NCI-H128 (cell line): ENCODE measurements at regions not wholly inside any gene's neighbourhood (a gene's known extent, or its start where the extent isn't known, plus 50 kb on each side); places are given as distances from the start of the nearest gene placed in this dataset.
"Not testable (repeated sequence)": the region's sequence is repeated elsewhere in the genome, so short reads cannot be mapped to it uniquely, and the experiment has no call there.

Source experiments
- DNase-seq: peaks from one replicate; lab custom pipeline; 2025; ENCODE audit not compliant: unreplicated experiment; lab: John Stamatoyannopoulos, UW

DNA sequence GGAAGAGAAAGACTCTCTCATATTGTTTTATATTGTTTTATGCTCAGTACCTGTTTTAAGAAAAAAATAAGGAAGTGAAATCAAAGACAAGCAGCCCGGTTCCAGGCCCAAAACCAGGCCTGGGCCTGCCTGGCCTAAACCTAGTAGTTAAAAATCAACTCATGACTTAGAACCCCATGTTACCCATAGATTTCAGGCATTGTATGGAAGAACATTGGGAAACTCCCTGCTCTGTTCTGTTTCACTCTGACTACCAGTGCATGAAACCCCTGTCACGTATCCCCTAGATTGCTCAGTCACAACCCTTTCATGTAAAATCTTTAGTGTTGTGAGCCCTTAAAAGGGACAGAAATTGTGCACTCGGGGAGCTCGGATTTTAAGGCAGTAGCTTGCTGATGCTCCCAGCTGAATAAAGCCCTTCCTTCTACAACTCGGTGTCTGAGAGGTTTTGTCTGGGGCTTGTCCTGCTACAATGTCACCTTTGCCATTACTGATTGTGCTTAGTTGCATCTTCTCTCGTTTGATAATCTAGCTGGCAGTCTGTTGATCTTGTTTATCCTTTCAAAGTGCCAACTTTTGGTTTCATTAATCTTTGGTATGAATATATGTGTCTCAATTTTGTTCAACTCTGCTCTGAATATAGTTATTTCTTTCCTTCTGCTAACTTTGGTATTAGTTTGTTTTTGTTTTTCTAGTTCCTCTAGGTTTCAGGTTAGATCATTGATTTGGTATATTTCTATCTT is 842.8 kb upstream of the NDST4 start:
- DNase-seq, result not testable (repeated sequence)

DNA sequence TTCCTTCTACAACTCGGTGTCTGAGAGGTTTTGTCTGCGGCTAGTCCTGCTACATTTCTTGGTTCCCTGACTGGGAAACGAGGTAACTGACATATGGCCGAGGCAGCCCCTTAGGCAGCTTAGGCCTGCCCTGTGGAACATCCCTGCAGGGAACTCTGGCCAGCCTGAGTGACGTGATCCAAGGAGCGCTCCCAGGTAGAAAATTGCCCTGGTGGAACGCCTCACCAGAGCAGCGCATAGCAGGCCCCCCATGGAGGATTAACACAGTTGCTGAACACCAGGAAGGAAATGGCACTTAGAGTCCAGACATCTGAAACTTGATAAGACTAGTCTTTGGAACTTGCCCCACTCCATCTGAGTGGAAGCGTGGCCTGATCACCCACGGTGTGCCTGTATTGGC is 837.4 kb upstream of the NDST4 start:
- DNase-seq, result no peak

DNA sequence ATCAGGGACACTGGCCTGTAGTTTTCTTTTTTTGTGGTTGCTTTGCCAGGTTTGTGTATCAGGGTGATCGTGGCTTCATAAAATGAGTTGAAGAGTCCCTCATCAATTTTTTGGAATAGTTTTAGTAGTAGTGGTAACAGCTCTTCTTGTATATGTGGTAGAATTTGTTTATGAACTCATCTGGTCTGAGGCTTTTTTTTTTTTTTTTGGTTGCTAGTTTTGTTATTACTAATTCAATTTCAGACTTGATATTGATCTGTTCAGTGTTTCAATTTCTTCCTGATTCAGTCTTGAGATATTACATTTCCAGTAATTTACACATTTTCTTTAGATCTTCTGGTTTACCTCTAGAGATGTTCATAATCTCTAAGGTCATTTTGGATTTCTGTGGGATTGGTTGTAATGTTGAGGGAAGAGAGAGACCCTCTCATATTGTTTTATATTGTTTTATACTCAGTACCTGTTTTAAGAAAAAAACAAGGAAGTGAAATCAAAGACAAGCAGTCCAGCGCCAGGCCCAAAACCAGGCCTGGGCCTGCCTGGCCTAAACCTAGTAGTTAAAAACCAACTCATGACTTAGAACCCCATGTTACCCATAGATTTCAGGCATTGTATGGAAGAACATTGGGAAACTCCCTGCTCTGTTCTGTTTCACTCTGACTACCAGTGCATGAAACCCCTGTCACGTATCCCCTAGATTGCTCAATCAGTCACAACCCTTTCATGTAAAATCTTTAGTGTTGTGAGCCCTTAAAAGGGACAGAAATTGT is 836.7 kb upstream of the NDST4 start:
- DNase-seq, result not testable (repeated sequence)

- no peak for DNase-seq
Measured at GRCh38 chr4:115945026-115945425, 831.6 kb upstream of the NDST4 start.

DNA sequence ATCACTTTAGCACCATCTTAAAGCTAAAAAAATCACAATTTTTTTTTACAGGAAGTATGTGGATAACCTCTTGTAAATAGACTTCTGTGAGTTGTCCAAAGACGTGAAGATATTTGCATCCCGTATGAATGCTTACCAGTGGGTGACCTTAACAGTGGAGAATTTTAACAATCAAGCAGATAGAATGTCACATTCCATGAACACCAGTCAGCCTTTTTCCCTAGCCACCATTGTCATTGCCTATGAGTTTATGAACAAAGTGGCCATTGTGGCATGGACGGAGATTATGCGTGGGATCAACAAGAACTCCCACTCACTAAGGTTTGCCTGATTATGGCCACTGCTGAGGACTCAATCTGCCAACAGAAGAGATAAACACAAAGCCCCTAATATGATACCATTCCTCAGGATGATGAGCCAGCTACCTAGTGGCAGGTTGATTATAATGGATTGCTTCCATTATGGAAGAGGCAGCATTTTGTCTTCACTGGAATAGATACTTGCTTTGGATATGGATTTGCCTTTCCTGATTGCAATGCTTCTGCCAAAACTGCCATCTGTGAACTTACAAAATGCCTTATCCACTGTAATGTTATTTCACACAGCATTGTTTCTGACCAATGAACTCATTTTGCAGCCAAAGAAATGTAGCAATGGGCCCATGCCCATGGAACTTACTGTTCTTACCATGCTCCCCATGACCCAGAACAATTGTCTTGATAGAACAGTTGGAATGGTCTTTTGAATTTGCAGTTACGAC is 830.9 kb upstream of the NDST4 start:
- no peak for DNase-seq

DNA sequence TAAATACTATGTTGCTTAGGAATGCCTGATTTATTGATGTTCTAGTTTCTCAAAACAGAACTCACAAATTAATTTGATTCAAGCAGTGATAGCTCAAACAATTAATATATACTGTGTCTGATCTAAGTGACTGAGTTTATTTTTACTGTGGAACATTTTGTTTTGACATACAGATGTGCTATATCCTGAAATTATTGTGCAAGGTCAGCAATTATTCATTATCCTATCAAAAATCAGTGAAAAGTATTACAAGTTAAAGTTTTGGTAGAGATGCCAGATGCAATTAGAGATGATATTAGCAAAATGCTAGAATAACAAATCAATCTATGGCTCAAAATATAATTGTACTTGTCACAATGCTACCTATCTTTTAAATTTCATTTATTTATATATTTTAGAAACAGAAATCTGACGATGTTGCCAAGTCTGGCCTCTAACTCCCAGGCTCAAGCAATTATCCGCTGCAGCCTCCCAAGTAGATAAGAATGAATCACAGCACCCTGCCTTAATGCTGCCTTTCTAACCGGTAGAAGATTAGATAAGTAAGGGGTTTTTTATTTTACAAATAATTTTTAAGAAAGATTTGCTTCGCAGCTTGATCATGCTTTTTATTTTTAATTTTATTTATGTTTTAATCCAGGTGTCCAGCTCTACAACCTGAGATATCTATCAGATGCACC is 825.5 kb upstream of the NDST4 start:
- DNase-seq, result no peak

GRCh38 chr4:115929373-115929772 is 816.0 kb upstream of the NDST4 start:
- DNase-seq, result no peak

- no peak for DNase-seq
Measured at GRCh38 chr4:115927382-115927781, 814.0 kb upstream of the NDST4 start.

DNA sequence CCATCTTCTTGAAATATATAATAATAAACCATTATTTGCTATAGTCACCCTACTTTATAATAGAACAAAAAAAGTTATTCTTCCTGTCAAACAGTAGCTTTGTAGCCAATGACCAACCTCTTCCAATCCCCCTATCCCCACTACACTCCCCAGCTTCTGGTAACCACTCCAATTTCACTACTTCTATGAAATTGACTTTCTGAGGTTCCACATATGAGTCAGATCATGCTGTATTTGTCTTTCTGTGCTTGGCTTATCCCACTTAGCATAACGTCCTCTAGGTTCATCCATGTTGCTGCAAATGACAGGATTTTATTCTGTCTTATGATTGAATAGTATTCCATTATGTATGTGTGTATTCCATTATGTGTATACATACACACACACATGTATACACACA is 809.7 kb upstream of the NDST4 start:
- DNase-seq, result no peak

- DNase-seq, result no peak
Measured at GRCh38 chr4:115920637-115921036, 807.2 kb upstream of the NDST4 start.

- DNase-seq, result no peak
Measured at GRCh38 chr4:115918149-115918548, 804.7 kb upstream of the NDST4 start.

- DNase-seq, result no peak
Measured at GRCh38 chr4:115906428-115906827, 793.0 kb upstream of the NDST4 start.

GRCh38 chr4:115883847-115884246 is 770.4 kb upstream of the NDST4 start:
- no peak for DNase-seq

DNA sequence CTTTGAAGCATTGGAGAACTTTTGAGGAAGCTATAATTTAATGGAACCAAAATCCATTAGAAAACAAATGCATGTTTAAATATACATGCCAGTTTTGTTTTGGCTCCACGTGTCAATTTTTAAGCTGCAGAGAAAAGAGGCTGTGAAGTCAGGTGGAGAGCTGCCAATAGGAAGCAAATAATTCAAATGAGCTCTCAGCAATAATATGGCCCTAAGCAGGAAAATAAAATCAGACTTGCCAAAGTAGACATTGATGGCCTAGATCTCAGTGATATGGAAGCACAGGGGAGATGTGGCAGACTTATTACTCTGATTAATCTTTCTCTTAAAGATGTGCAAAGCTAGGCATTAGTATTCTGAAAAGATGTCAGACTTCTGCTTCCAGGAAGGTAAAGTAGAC is 769.8 kb upstream of the NDST4 start:
- no peak for DNase-seq

- DNase-seq, result no peak
Measured at GRCh38 chr4:115873048-115873447, 759.6 kb upstream of the NDST4 start.

DNA sequence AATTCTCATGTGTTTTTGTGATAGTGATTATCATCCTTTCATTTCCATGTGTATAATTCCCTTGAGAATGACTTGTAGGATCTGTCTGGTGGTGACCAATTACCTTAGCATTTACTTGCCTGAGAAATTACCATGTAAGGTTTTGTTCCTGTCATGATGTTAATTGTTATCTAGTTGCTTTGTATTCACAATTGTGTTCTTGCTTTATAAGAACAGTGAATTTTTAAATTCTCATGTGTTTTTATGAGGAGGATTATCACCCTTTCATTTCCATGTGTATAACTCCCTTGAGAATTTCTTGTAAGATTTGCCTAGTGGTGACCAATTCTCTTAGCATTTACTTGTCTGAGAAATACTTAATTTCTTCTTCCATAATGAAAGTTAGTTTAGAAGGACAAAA is 758.2 kb upstream of the NDST4 start:
- no peak for DNase-seq

GRCh38 chr4:115866364-115866896 is 753.0 kb upstream of the NDST4 start:
- DNase-seq, result no peak

DNA sequence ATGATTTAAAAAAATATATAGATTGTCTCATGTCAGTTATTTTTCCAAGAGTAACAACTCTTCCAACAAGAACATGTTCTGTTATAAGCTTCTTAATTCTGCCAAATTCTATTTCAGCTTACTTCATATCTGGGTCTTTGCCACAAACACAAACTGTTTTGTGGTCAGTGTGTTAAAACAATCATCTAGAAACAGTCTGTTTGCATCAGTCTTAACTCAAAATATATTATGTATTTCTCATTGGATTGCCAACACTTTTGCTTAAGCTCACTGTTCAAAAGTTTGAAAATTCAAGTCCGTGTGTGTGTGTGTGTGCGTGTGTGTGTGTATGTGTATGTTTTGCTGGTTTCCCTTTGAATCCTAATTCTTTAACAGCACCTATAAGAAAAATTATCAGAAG is 752.3 kb upstream of the NDST4 start:
- DNase-seq, result no peak

- DNase-seq, result no peak
Measured at GRCh38 chr4:115852767-115853091, 739.3 kb upstream of the NDST4 start.

GRCh38 chr4:115851918-115852766 is 738.7 kb upstream of the NDST4 start:
- peak; percentile 1 for DNase-seq
